ENCODE measurements at regions not wholly inside any gene's neighbourhood (a gene's known extent, or its start where the extent isn't known, plus 50 kb on each side); places are given as distances from the start of the nearest gene placed in this dataset.

- DNase-seq, result no peak
Measured at GRCh38 chr4:128600410-128600809, 209.1 kb upstream of the JADE1 start.

GRCh38 chr4:128597500-128597899 lies 212.0 kb upstream of the JADE1 start:
- no peak for DNase-seq

DNA sequence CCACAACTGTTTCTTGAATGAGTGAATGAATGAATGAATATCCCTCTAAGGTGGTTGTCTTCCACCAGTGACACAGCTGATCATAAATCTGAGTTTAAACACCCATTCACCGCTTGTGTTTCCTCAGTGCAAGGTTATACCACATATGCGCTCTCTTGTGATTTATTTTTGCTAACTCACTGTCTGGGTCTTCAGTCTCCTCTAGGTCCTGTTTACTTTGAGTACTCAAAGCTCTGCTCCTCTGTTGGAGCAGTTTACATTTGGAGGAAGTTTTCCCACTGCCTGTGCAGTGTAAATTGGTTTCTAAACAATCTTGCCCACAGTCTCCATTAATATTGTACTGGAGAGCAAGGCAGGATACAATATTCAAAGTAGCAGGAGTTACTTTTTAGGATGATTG lies 212.6 kb upstream of the JADE1 start:
- no peak for DNase-seq

DNA sequence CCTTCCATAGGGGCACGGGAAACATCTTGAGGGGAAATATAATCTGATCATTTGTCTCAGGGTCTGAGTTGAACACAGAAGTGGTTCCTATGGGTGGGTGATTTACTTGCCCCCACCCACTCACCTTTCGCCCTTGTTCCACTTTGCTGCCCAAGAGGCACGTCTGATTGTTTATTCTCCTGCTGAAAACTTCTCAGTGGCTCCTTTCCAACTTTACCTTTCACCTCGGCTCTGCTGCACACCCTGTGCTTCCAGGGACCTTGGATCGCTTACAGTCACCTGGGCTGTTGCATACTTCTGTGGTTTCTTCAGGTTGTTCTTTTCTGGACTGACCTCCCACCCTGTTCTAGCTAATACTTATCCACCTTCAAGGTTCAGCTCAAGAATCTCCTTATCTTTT lies 213.4 kb upstream of the JADE1 start:
- no peak for DNase-seq

DNA sequence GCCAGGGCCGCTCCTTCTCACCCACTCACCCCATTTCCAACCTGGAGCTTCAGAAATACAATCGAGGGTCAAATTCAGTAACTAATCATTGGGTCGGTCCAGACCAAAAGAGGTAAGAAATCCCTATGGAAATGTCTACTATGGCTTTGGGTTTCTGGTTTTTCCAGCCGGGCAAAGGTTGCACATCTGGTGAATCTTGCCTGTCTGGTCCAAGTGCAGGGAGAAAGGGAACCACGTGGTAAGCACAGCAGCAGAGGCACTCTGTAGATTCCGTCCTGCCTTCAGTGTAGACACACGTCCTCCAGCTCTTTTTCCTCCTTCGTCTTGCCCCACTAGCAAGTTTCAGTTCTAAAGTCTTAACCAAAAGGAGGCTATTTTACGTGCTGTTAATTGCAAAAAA lies 218.0 kb upstream of the JADE1 start:
- no peak for DNase-seq

- no peak for DNase-seq
Measured at GRCh38 chr4:128590773-128591172, 218.7 kb upstream of the JADE1 start.

- no peak for DNase-seq
Measured at GRCh38 chr4:128590034-128590740, 219.3 kb upstream of the JADE1 start.

- no peak for DNase-seq
Measured at GRCh38 chr4:128589384-128589965, 220.0 kb upstream of the JADE1 start.

GRCh38 chr4:128587382-128587781 lies 222.1 kb upstream of the JADE1 start:
- DNase-seq, result no peak

- no peak for DNase-seq
Measured at GRCh38 chr4:128583753-128584712, 225.5 kb upstream of the JADE1 start.

- no peak for DNase-seq
Measured at GRCh38 chr4:128582427-128582870, 227.1 kb upstream of the JADE1 start.

GRCh38 chr4:128579154-128579853 lies 230.2 kb upstream of the JADE1 start:
- DNase-seq, result no peak

- no peak for DNase-seq
Measured at GRCh38 chr4:128574706-128575105, 234.8 kb upstream of the JADE1 start.

- no peak for DNase-seq
Measured at GRCh38 chr4:128573781-128574508, 235.6 kb upstream of the JADE1 start.

DNA sequence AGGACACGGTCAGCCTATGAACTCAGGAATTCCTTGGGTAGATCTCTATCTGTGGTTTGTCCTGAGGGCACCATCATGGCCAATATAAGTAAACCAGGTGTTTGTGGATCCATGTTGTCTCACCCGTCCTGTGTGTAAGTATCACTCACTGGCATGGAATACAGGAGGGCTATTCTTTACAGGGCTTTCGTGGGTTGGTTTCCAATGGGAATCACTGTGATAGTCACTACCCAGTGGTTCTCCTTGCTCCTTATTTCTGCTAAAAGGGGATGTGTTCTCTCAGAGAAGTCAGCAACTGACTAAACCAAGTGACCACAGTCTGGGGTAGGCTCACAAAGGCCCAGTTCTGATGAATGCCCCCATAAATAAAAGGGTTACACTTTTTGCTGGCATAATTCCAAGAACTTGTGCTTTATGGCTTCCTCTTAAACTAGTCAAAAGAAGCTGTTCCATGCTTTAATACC lies 236.7 kb upstream of the JADE1 start:
- no peak for DNase-seq

DNA sequence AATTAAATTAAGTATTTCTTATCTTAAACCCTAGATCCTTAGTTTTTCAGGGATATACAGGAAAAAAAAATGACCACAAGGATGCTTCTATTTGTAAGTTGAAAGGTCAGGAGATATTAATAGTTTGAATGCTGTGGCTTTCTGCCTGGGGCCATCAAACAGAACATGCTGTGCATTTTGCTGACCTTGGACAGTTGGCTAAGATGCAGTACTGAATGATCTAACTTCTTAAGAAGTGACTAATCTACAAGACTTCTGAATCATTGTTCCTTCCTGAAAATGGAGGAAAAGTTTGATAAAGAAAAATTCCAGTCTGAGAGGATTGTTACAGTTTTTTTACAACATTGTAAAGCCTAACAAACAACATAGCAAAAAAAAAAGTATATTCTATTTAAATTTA lies 237.8 kb upstream of the JADE1 start:
- DNase-seq, result no peak

- DNase-seq, result no peak
Measured at GRCh38 chr4:128570387-128570975, 239.0 kb upstream of the JADE1 start.

DNA sequence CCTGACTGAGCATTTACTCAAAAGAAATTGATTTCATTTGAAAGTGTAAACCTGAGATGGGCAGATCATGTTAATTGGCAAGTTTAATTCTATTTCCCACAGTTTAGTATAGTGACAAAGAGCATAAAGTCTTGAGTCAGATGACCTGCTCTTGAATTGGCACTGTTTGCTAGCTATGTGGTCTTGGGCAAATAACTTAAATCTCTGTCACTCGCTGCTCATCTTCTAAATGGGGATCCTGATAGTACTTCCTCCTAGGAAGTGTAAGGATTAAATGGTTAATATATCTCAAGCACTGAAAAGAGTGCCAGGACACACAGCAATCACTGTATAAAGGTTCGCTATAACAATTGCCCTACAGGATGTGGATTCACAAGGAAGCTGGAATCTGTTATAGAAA lies 242.8 kb upstream of the JADE1 start:
- DNase-seq, result no peak

DNA sequence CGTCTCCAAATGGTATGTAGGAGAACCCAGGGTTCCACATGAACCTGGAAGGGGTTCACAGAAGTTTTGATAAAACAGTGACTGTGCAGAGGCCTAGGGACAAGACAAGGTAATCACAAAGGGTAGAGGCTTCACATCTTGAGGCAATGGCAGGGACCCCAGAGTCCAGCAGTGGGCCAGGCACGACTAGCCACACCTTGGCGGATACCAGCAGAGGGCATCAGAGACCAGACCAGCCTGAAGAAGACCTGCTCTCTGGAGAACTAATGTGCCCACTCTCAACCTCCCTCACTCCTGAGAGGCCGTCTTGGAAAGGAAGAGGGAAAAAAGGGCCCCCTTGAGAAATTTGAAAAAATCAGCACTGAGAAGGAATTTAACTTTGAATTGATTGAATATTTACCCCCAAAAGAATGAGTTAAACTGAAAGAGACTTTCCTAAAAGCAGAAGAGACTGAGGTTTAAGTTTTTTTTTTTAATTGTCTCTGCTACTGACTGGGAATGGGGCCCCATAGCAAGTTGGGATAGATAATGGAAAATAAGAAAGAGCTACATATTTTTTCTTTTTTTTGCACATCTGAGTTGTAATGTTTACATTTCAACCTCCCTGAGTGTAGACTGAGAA lies 243.8 kb upstream of the JADE1 start:
- no peak for DNase-seq

DNA sequence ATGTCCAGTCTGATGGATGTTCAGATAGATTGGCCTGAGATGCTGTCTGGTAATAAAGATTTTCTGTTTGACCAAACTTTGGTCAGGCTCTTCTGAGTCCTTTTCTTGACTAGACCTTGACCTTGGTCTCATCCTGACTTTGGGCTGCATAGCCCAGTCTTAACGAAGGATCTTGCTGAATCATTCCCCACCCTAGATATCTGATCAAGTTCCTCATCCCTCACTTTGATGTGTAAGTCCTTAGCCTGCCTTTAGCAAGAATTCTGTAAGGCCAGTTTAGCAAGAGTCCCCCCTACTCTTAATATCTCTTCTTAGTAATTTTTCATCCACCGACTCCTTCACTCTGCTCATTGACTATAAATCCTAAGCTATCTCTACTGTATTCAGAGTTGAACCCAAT lies 244.4 kb upstream of the JADE1 start:
- no peak for DNase-seq

DNA sequence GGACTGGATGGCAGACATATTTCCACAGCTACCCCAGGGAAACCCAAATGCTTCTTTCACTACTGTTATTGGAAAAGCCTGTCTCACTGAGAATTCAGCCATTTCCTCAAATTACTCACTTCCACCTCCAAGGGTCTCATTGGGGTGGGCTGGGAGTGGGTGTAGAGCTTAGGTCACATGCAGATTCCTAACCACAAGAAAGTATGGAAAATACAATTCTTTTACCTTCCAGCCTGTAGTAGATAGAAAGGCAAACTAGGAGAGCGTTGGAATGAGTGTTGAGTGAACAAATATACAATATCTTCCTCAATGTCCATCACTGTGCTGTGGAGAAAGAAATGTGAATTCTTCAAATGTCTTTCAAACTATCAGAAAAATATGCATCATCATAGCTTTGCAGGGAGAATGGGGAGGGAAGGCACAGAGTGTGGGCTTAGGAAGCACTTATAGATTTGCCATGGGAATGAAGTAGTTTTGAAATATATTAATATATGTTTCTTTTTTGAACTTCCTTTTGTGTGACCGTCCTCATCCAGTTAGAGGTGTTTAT lies 245.3 kb upstream of the JADE1 start:
- DNase-seq, result no peak

Measured in NCI-H2171 (cell line).